Neural progenitor cell (in vitro differentiated cells): ENCODE measurements at regions not wholly inside any gene's neighbourhood (a gene's known extent, or its start where the extent isn't known, plus 50 kb on each side); places are given as distances from the start of the nearest gene placed in this dataset.

Experiments used
- DNase-seq: peaks from one replicate; pipeline ENCODE4 v3.0.0-alpha.2; 2016; ENCODE audit warnings: low spot score
- H2AFZ ChIP-seq: fragments of 200-600 bp; sonication (generic); replicated peaks from 2 replicates; pipeline ENCODE4 v1.6.1; 2016; ENCODE audit warnings: antibody characterized with exemption
- H3F3A ChIP-seq: fragments of 200-600 bp; sonication (generic); 2 replicates; pipeline ENCODE4 v1.6.1; 2016; ENCODE audit warnings: antibody characterized with exemption, low read depth
- H3K27ac ChIP-seq: fragments of 200-600 bp; sonication (generic); 2 replicates; pipeline ENCODE4 v1.5.1; 2016; ENCODE audit warnings: mild to moderate bottlenecking
- H3K27me3 ChIP-seq: fragments of 200-600 bp; sonication (generic); 2 replicates; pipeline ENCODE4 v1.6.1; 2016; ENCODE audit warnings: mild to moderate bottlenecking, moderate library complexity
- H3K36me3 ChIP-seq: fragments of 200-600 bp; sonication (generic); 2 replicates; pipeline ENCODE4 v1.5.1; 2016
- H3K4me1 ChIP-seq: fragments of 200-600 bp; sonication (generic); 2 replicates; pipeline ENCODE4 v1.6.1; 2016; ENCODE audit warnings: mixed run types
- H3K4me2 ChIP-seq: fragments of 200-600 bp; sonication (generic); 2 replicates; pipeline ENCODE4 v1.6.1; 2016
- H3K4me3 ChIP-seq: fragments of 200-600 bp; sonication (generic); 2 replicates; pipeline ENCODE4 v1.5.1; 2016
- H3K79me2 ChIP-seq: fragments of 200-600 bp; sonication (generic); 2 replicates; pipeline ENCODE4 v1.6.1; 2016; ENCODE audit warnings: low read depth
- H3K9ac ChIP-seq: fragments of 200-600 bp; sonication (generic); 2 replicates; pipeline ENCODE4 v1.6.1; 2016
- H3K9me3 ChIP-seq: fragments of 200-600 bp; sonication (generic); 2 replicates; pipeline ENCODE4 v1.5.1; 2016; ENCODE audit warnings: low read depth
- H4K20me1 ChIP-seq: fragments of 200-600 bp; sonication (generic); 2 replicates; pipeline ENCODE4 v1.6.1; 2016; ENCODE audit warnings: low read depth
- H3K27ac Mint-ChIP-seq: 3 replicates; pipeline ENCODE4 v1.8.0; 2021; ENCODE audit warnings: mixed read lengths
- H3K27me3 Mint-ChIP-seq: 2 replicates; pipeline ENCODE4 v1.8.0; 2022; ENCODE audit warnings: low read depth, mild to moderate bottlenecking, inconsistent platforms, moderate library complexity, mixed read lengths; ENCODE audit not compliant: insufficient read depth
- H3K36me3 Mint-ChIP-seq: 3 replicates; pipeline ENCODE4 v1.8.0; 2021; ENCODE audit warnings: mixed read lengths
- H3K4me1 Mint-ChIP-seq: 3 replicates; pipeline ENCODE4 v1.8.0; 2021; ENCODE audit warnings: mixed read lengths
- H3K4me3 Mint-ChIP-seq: 3 replicates; pipeline ENCODE4 v1.8.0; 2021; ENCODE audit warnings: mild to moderate bottlenecking, moderate library complexity, mixed read lengths
- H3K9me3 Mint-ChIP-seq: 3 replicates; pipeline ENCODE4 v1.8.0; 2020; ENCODE audit warnings: mixed read lengths
- CTCF ChIP-seq: fragments of 200-600 bp; sonication (generic); IDR thresholded peaks from 2 replicates; pipeline ENCODE4 v1.5.1; 2017; ENCODE audit warnings: antibody characterized with exemption, mild to moderate bottlenecking
- EZH2 ChIP-seq: fragments of 200-600 bp; sonication (generic); IDR thresholded peaks from 2 replicates; pipeline ENCODE4 v1.6.1; 2017; ENCODE audit warnings: antibody characterized with exemption, mild to moderate bottlenecking, moderate library complexity
- EZH2phosphoT487 ChIP-seq: fragments of 200-600 bp; sonication (generic); IDR thresholded peaks from 2 replicates; pipeline ENCODE4 v1.6.1; 2017; ENCODE audit warnings: antibody characterized with exemption

- Mint-ChIP-seq H3K4me1 (peaks cover 58% of the 10 kb centered on the region), H3K36me3 (no peaks in the 10 kb centered on the region), H3K9me3 (no peaks in the 10 kb centered on the region), H3K27me3 (peaks cover 4% of the 10 kb centered on the region), H3K4me3 (no peak overlapping the region), H3K27ac (peak overlapping the region; percentile 69)
- Histone ChIP-seq H3K9ac (no peak overlapping the region), H3F3A (no peaks in the 10 kb centered on the region), H3K79me2 (no peaks in the 10 kb centered on the region), H3K27ac (no peak overlapping the region), H3K4me1 (no peaks in the 10 kb centered on the region), H2AFZ (no peak overlapping the region), H3K9me3 (no peaks in the 10 kb centered on the region), H3K4me2 (no peak overlapping the region), H4K20me1 (no peaks in the 10 kb centered on the region), H3K36me3 (no peaks in the 10 kb centered on the region), H3K4me3 (no peak overlapping the region), H3K27me3 (no peaks in the 10 kb centered on the region)
- TF ChIP-seq CTCF, result no peak
- no peak for TF ChIP-seq EZH2
- TF ChIP-seq EZH2phosphoT487, result no peak
- no peak for DNase-seq
These were observed 81.9 kb upstream of the HNF1B start for GRCh38 chr17:37826497-37827430.

GRCh38 chr17:37825851-37826250 lies 81.0 kb upstream of the HNF1B start:
- H3K27me3 ChIP-seq, result no peaks in the 10 kb centered on the region
- H3K79me2 ChIP-seq, result no peaks in the 10 kb centered on the region
- Mint-ChIP-seq H3K27me3 (peaks cover under 1% of the 10 kb centered on the region), H3K4me3 (no peak overlapping the region), H3K36me3 (no peaks in the 10 kb centered on the region), H3K4me1 (peaks cover 54% of the 10 kb centered on the region), H3K27ac (no peak overlapping the region), H3K9me3 (no peaks in the 10 kb centered on the region)
- H3K9me3 ChIP-seq, result no peaks in the 10 kb centered on the region
- no peaks in the 10 kb centered on the region for H3K4me1 ChIP-seq
- H3K36me3 ChIP-seq, result no peaks in the 10 kb centered on the region
- no peak overlapping the region for H3K9ac ChIP-seq
- H3K4me3 ChIP-seq, result no peak overlapping the region
- no peak overlapping the region for H3K4me2 ChIP-seq
- no peak for TF ChIP-seq EZH2
- no peaks in the 10 kb centered on the region for H4K20me1 ChIP-seq
- H3F3A ChIP-seq, result no peaks in the 10 kb centered on the region
- H3K27ac ChIP-seq, result no peak overlapping the region
- no peak overlapping the region for H2AFZ ChIP-seq
- no peak for DNase-seq

- H3K36me3 Mint-ChIP-seq, result no peaks in the 10 kb centered on the region
- H3K4me1 Mint-ChIP-seq, result peaks cover 50% of the 10 kb centered on the region
- H3K27ac ChIP-seq, result no peak overlapping the region
- no peaks in the 10 kb centered on the region for H3K27me3 ChIP-seq
- no peaks in the 10 kb centered on the region for H3K4me1 ChIP-seq
- TF ChIP-seq EZH2 (no peak), CTCF (no peak), EZH2phosphoT487 (no peak)
- no peaks in the 10 kb centered on the region for H3K9me3 Mint-ChIP-seq
- no peaks in the 10 kb centered on the region for H3K9me3 ChIP-seq
- peaks cover 3% of the 10 kb centered on the region for H3K27me3 Mint-ChIP-seq
- H3K36me3 ChIP-seq, result no peaks in the 10 kb centered on the region
- peak overlapping the region; percentile 76 for H3K27ac Mint-ChIP-seq
- no peak for DNase-seq
- H3F3A ChIP-seq, result no peaks in the 10 kb centered on the region
- H4K20me1 ChIP-seq, result no peaks in the 10 kb centered on the region
- no peak overlapping the region for H3K9ac ChIP-seq
- peak overlapping the region; percentile 54 for H2AFZ ChIP-seq
- no peak overlapping the region for H3K4me2 ChIP-seq
- H3K4me3 ChIP-seq, result no peak overlapping the region
- no peak overlapping the region for H3K4me3 Mint-ChIP-seq
- H3K79me2 ChIP-seq, result no peaks in the 10 kb centered on the region
These were observed 80.0 kb upstream of the HNF1B start for GRCh38 chr17:37824534-37825485.
